ENCODE measurements at regions not wholly inside any gene's neighbourhood (a gene's known extent, or its start where the extent isn't known, plus 50 kb on each side); places are given as distances from the start of the nearest gene placed in this dataset.

GRCh38 chr16:73797115-73797514 lies 499.5 kb upstream of the PSMD7 start:
- Histone ChIP-seq H3K4me2 (ENCODE audit: extremely low read depth, insufficient read depth, low read length) (no peak overlapping the region), H2AFZ (ENCODE audit: low read length) (no peak overlapping the region), H4K20me1 (ENCODE audit: control insufficient read depth, extremely low read depth, insufficient read depth, low read length) (no peaks in the 10 kb centered on the region), H3K27me3 (ENCODE audit: control insufficient read depth, insufficient read depth, low read length) (no peaks in the 10 kb centered on the region), H3K27ac (ENCODE audit: insufficient read depth, low read length) (no peak overlapping the region), H3K79me2 (ENCODE audit: control insufficient read depth, insufficient read depth, low read length) (no peaks in the 10 kb centered on the region), H3K36me3 (ENCODE audit: control insufficient read depth, insufficient read depth, low read length) (no peaks in the 10 kb centered on the region), H3K4me1 (ENCODE audit: control insufficient read depth, extremely low read depth, insufficient read depth, low read length) (no peaks in the 10 kb centered on the region), H3K9me3 (ENCODE audit: control insufficient read depth, insufficient read depth, low read depth, low read length) (no peaks in the 10 kb centered on the region), H3K9ac (ENCODE audit: insufficient read depth, low read length) (no peak overlapping the region), H3K4me3 (replicated peaks in 1 of 4; ENCODE audit: control extremely low read depth in 1 of 4, insufficient read depth in 1 of 4, low read depth in 3 of 4, low read length in 4 of 4) (no peak overlapping the region)
- no peak for DNase-seq (ENCODE audit: low read depth in 2 of 2)
- TF ChIP-seq EZH2 (IDR thresholded peaks at IDR 0.05; ENCODE audit: low read length, missing control alignments): no peak
- TF ChIP-seq, protein P1, sequence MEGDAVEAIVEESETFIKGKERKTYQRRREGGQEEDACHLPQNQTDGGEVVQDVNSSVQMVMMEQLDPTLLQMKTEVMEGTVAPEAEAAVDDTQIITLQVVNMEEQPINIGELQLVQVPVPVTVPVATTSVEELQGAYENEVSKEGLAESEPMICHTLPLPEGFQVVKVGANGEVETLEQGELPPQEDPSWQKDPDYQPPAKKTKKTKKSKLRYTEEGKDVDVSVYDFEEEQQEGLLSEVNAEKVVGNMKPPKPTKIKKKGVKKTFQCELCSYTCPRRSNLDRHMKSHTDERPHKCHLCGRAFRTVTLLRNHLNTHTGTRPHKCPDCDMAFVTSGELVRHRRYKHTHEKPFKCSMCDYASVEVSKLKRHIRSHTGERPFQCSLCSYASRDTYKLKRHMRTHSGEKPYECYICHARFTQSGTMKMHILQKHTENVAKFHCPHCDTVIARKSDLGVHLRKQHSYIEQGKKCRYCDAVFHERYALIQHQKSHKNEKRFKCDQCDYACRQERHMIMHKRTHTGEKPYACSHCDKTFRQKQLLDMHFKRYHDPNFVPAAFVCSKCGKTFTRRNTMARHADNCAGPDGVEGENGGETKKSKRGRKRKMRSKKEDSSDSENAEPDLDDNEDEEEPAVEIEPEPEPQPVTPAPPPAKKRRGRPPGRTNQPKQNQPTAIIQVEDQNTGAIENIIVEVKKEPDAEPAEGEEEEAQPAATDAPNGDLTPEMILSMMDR (conservative IDR thresholded peaks at IDR 0.05 in 1 of 2, IDR thresholded peaks at IDR 0.05 in 1 of 2; ENCODE audit: low read depth in 1 of 2, low read length in 2 of 2): no peak

DNA sequence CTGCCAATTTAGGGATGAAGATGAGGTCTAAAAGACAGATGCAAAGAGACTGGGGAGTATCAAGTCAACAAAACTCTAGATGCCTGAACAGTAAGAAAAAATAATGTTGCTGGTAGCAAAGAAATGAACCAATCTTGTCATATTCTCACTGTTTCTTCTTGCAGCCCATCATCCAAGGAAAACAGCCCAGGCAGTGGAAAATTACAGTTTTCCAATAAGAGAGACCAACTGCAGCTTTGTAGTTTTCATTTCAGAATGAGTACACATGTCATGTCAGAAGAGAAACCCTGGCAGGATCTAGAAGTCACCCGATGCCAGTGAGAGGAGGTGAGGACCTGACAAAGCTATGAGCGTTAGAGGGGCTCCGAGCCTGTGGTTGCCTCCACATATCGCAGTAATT lies 500.4 kb upstream of the PSMD7 start:
- Histone ChIP-seq H4K20me1 (ENCODE audit: control insufficient read depth, extremely low read depth, insufficient read depth, low read length) (no peaks in the 10 kb centered on the region), H3K9ac (ENCODE audit: insufficient read depth, low read length) (no peak overlapping the region)

GRCh38 chr16:73794994-73795393 lies 501.6 kb upstream of the PSMD7 start:
- H3K36me3 ChIP-seq (ENCODE audit: control insufficient read depth, insufficient read depth, low read length): no peaks in the 10 kb centered on the region
- H3K79me2 ChIP-seq (ENCODE audit: control insufficient read depth, insufficient read depth, low read length): no peaks in the 10 kb centered on the region
- H3K27ac ChIP-seq (ENCODE audit: insufficient read depth, low read length): no peak overlapping the region
- no peaks in the 10 kb centered on the region for H3K9me3 ChIP-seq (ENCODE audit: control insufficient read depth, insufficient read depth, low read depth, low read length)
- no peak overlapping the region for H3K4me3 ChIP-seq (replicated peaks in 1 of 4; ENCODE audit: control extremely low read depth in 1 of 4, insufficient read depth in 1 of 4, low read depth in 3 of 4, low read length in 4 of 4)
- no peak overlapping the region for H3K4me2 ChIP-seq (ENCODE audit: extremely low read depth, insufficient read depth, low read length)
- H3K9ac ChIP-seq (ENCODE audit: insufficient read depth, low read length): no peak overlapping the region
- no peaks in the 10 kb centered on the region for H3K4me1 ChIP-seq (ENCODE audit: control insufficient read depth, extremely low read depth, insufficient read depth, low read length)
- H2AFZ ChIP-seq (ENCODE audit: low read length): no peak overlapping the region
- H4K20me1 ChIP-seq (ENCODE audit: control insufficient read depth, extremely low read depth, insufficient read depth, low read length): no peaks in the 10 kb centered on the region
- DNase-seq (ENCODE audit: low read depth in 2 of 2): peak in 1 of 2 donors; percentile 48
- no peaks in the 10 kb centered on the region for H3K27me3 ChIP-seq (ENCODE audit: control insufficient read depth, insufficient read depth, low read length)
- TF ChIP-seq, protein P1 (conservative IDR thresholded peaks at IDR 0.05 in 1 of 2, IDR thresholded peaks at IDR 0.05 in 1 of 2; ENCODE audit: low read depth in 1 of 2, low read length in 2 of 2): no peak
- TF ChIP-seq EZH2 (IDR thresholded peaks at IDR 0.05; ENCODE audit: low read length, missing control alignments): no peak

More for the DNA sequence above, 500.4 kb upstream of the PSMD7 start:
- H3K4me2 ChIP-seq (ENCODE audit: extremely low read depth, insufficient read depth, low read length): no peak overlapping the region
- no peak for DNase-seq (ENCODE audit: low read depth in 2 of 2)
- H3K27ac ChIP-seq (ENCODE audit: insufficient read depth, low read length): no peak overlapping the region
- no peaks in the 10 kb centered on the region for H3K9me3 ChIP-seq (ENCODE audit: control insufficient read depth, insufficient read depth, low read depth, low read length)
- H3K79me2 ChIP-seq (ENCODE audit: control insufficient read depth, insufficient read depth, low read length): no peaks in the 10 kb centered on the region
- no peaks in the 10 kb centered on the region for H3K27me3 ChIP-seq (ENCODE audit: control insufficient read depth, insufficient read depth, low read length)
- TF ChIP-seq, protein P1 (conservative IDR thresholded peaks at IDR 0.05 in 1 of 2, IDR thresholded peaks at IDR 0.05 in 1 of 2; ENCODE audit: low read depth in 1 of 2, low read length in 2 of 2): no peak
- no peak for TF ChIP-seq EZH2 (IDR thresholded peaks at IDR 0.05; ENCODE audit: low read length, missing control alignments)
- no peaks in the 10 kb centered on the region for H3K4me1 ChIP-seq (ENCODE audit: control insufficient read depth, extremely low read depth, insufficient read depth, low read length)
- no peaks in the 10 kb centered on the region for H3K36me3 ChIP-seq (ENCODE audit: control insufficient read depth, insufficient read depth, low read length)
- no peak overlapping the region for H2AFZ ChIP-seq (ENCODE audit: low read length)
- H3K4me3 ChIP-seq (replicated peaks in 1 of 4; ENCODE audit: control extremely low read depth in 1 of 4, insufficient read depth in 1 of 4, low read depth in 3 of 4, low read length in 4 of 4): no peak overlapping the region

Measured in fibroblast of lung (primary cell).